Nephron progenitor cell (in vitro differentiated cells): ENCODE measurements at regions not wholly inside any gene's neighbourhood (a gene's known extent, or its start where the extent isn't known, plus 50 kb on each side); places are given as distances from the start of the nearest gene placed in this dataset.

Source experiments
- DNase-seq: peaks from one replicate; pipeline ENCODE4 v3.0.0; 2021
- H3K27ac Mint-ChIP-seq: 2 replicates; pipeline ENCODE4 v1.8.0; 2021; ENCODE audit warnings: mild to moderate bottlenecking, moderate library complexity, mixed read lengths
- H3K27me3 Mint-ChIP-seq: 2 replicates; pipeline ENCODE4 v1.8.0; 2021; ENCODE audit warnings: mild to moderate bottlenecking, low read depth, mixed read lengths; ENCODE audit not compliant: poor library complexity
- H3K36me3 Mint-ChIP-seq: 2 replicates; pipeline ENCODE4 v1.8.0; 2021; ENCODE audit warnings: low read depth, mixed read lengths
- H3K4me1 Mint-ChIP-seq: 2 replicates; pipeline ENCODE4 v1.8.0; 2021; ENCODE audit warnings: mixed read lengths
- H3K4me3 Mint-ChIP-seq: 2 replicates; pipeline ENCODE4 v1.8.0; 2021; ENCODE audit warnings: mild to moderate bottlenecking, moderate library complexity, mixed read lengths
- H3K9me3 Mint-ChIP-seq: 2 replicates; pipeline ENCODE4 v1.8.0; 2021; ENCODE audit warnings: mild to moderate bottlenecking, moderate library complexity, mixed read lengths
- CTCF ChIP-seq: fragments of 200-600 bp; sonication (generic); IDR thresholded peaks from 2 replicates; pipeline ENCODE4 v1.5.0; 2021; ENCODE audit warnings: antibody characterized with exemption

GRCh38 chr7:118802726-118803125 lies 578.2 kb downstream of the ANKRD7 start:
- Mint-ChIP-seq H3K36me3 (no peaks in the 10 kb centered on the region), H3K27me3 (no peaks in the 10 kb centered on the region), H3K9me3 (no peaks in the 10 kb centered on the region), H3K4me1 (no peaks in the 10 kb centered on the region), H3K27ac (no peak overlapping the region), H3K4me3 (no peak overlapping the region)
- TF ChIP-seq CTCF = no peak
- no peak for DNase-seq

GRCh38 chr7:118826246-118826645 lies 601.7 kb downstream of the ANKRD7 start:
- DNase-seq = no peak
- Mint-ChIP-seq H3K27ac (no peak overlapping the region), H3K4me1 (no peaks in the 10 kb centered on the region), H3K36me3 (no peaks in the 10 kb centered on the region), H3K27me3 (no peaks in the 10 kb centered on the region), H3K9me3 (no peaks in the 10 kb centered on the region), H3K4me3 (no peak overlapping the region)
- no peak for TF ChIP-seq CTCF

- H3K27me3 Mint-ChIP-seq = no peaks in the 10 kb centered on the region
- no peak for DNase-seq
- no peaks in the 10 kb centered on the region for H3K36me3 Mint-ChIP-seq
- H3K27ac Mint-ChIP-seq = no peak overlapping the region
- peaks cover 9% of the 10 kb centered on the region for H3K9me3 Mint-ChIP-seq
- no peak overlapping the region for H3K4me3 Mint-ChIP-seq
- H3K4me1 Mint-ChIP-seq = no peaks in the 10 kb centered on the region
- no peak for TF ChIP-seq CTCF
Observed at GRCh38 chr7:118836933-118837332, 612.4 kb downstream of the ANKRD7 start.

GRCh38 chr7:118839515-118839914 lies 615.0 kb downstream of the ANKRD7 start:
- Mint-ChIP-seq H3K4me3 (no peak overlapping the region), H3K9me3 (no peaks in the 10 kb centered on the region), H3K27me3 (no peaks in the 10 kb centered on the region), H3K4me1 (no peaks in the 10 kb centered on the region), H3K27ac (no peak overlapping the region), H3K36me3 (no peaks in the 10 kb centered on the region)
- no peak for TF ChIP-seq CTCF
- DNase-seq = no peak

GRCh38 chr7:118843456-118843855 lies 619.0 kb downstream of the ANKRD7 start:
- no peak for TF ChIP-seq CTCF
- no peak for DNase-seq
- H3K27me3 Mint-ChIP-seq = no peaks in the 10 kb centered on the region
- H3K36me3 Mint-ChIP-seq = no peaks in the 10 kb centered on the region
- H3K4me3 Mint-ChIP-seq = no peak overlapping the region
- no peak overlapping the region for H3K27ac Mint-ChIP-seq
- H3K4me1 Mint-ChIP-seq = no peaks in the 10 kb centered on the region
- no peaks in the 10 kb centered on the region for H3K9me3 Mint-ChIP-seq

- no peak for TF ChIP-seq CTCF
- Mint-ChIP-seq H3K27ac (no peak overlapping the region), H3K4me1 (no peaks in the 10 kb centered on the region), H3K9me3 (no peaks in the 10 kb centered on the region), H3K4me3 (no peak overlapping the region), H3K27me3 (no peaks in the 10 kb centered on the region), H3K36me3 (no peaks in the 10 kb centered on the region)
- no peak for DNase-seq
Observed at GRCh38 chr7:118844748-118845147, 620.2 kb downstream of the ANKRD7 start.
